Heart left ventricle (tissue), 16 donors: ENCODE measurements at regions not wholly inside any gene's neighbourhood (a gene's known extent, or its start where the extent isn't known, plus 50 kb on each side); places are given as distances from the start of the nearest gene placed in this dataset.

Source experiments
- ATAC-seq, 4 donors: fragments of 200-7000 bp; cut with Tn5 transposase; one replicate each; pipeline ENCODE4 v1.9.1; 2020 to 2022; ENCODE audit warnings: moderate library complexity in 4 of 4, mild to moderate bottlenecking in 3 of 4, moderate number of reproducible peaks in 1 of 4
- DNase-seq, 5 donors: peaks; one replicate each; pipeline ENCODE4 v3.0.0-alpha.2; 2020
- H3K27ac ChIP-seq, 12 donors: fragments of 200-600 bp; sonication (generic) in 4 of 12; one replicate each; pipeline versions ENCODE4 v1.5.0 to v1.8.0; 2016 to 2022; ENCODE audit warnings: mild to moderate bottlenecking in 2 of 12
- H3K27me3 ChIP-seq, 9 donors: fragments of 200-600 bp; sonication (generic) in 2 of 9; one replicate each; pipeline versions ENCODE4 v1.5.1 to v1.8.0; 2016 to 2022; ENCODE audit warnings: mild to moderate bottlenecking in 3 of 9
- H3K36me3 ChIP-seq, 9 donors: fragments of 200-600 bp; sonication (generic) in 2 of 9; one replicate each; pipeline versions ENCODE4 v1.5.0 to v1.8.0; 2018 to 2022; ENCODE audit warnings: mild to moderate bottlenecking in 2 of 9
- H3K4me1 ChIP-seq, 12 donors: fragments of 200-600 bp; sonication (generic) in 4 of 12; one replicate each; pipeline versions ENCODE4 v1.5.0 to v1.8.0; 2016 to 2022; ENCODE audit warnings: mild to moderate bottlenecking in 3 of 12
- H3K4me3 ChIP-seq, 12 donors: fragments of 200-600 bp; sonication (generic) in 4 of 12; one replicate each; pipeline versions ENCODE4 v1.5.0 to v1.8.0; 2017 to 2022; ENCODE audit warnings: mild to moderate bottlenecking in 9 of 12, moderate library complexity in 4 of 12
- H3K9me3 ChIP-seq, 12 donors: fragments of 200-600 bp; sonication (generic) in 4 of 12; one replicate each; pipeline versions ENCODE4 v1.5.0 to v1.8.0; 2016 to 2022; ENCODE audit warnings: mild to moderate bottlenecking in 1 of 12
- CTCF ChIP-seq, 12 donors: fragments of 200-600 bp; sonication (generic) in 4 of 12; IDR thresholded peaks; one replicate each; pipeline versions ENCODE4 v1.5.0 to v1.8.0; 2018 to 2022; ENCODE audit warnings: antibody characterized with exemption in 12 of 12, mild to moderate bottlenecking in 5 of 12
- POLR2A ChIP-seq, 2 donors: fragments of 450-650 bp; IDR thresholded peaks; one replicate each; pipeline ENCODE4 v1.6.1; 2017; ENCODE audit warnings: antibody characterized with exemption in 2 of 2, mild to moderate bottlenecking in 2 of 2, moderate library complexity in 2 of 2
- WGBS, 4 donors: extraction: QIAGEN DNeasy Blood & Tissue Kit in 2 of 4; methylation state at CpG; one replicate each; pipeline versions ENCODE4 v1.1.5 to v1.1.7; 2013 to 2018; 5-methylcytosine and 5-hydroxymethylcytosine counted together
- intact Hi-C, 10 donors: fragments of 100-400 bp; cut with DNase I; formaldehyde crosslinking; loops; one replicate each; pipeline versions ENCODE4 v1.11.1 to v1.14.2; 2022
- donor health status: ischemic (EF 13 %, LVEDD 7.1; RV severe dilation, severe dysfunction).
- donor health status: healthy with polysubstance abuse.
- donor health status: DM: no; HTN: yes; CAD: no.
- donor health status: DM: no; HTN: no; CAD: no.
- donor health status: ischemic (EF 25% LVEDD 6.9; RV normal size, moderate dysfunction).
- donor health status: ischemic (EF 25% LVEDD 5.7; RV mildly dilated, moderate dysfunction).
- donor health status: healthy.
- donor health status: DM: yes; HTN: yes; CAD: no.
- donor health status: ischemic (EF 35%, LVEDD 5.7; RV mildly dilated, moderate dysfunction).
- donor health status: nonischemic (EF 11% LVEDD 7.7; RV severe dilation, severe dysfunction).
- donor health status: DM: yes; HTN: yes; CAD: no.
- donor health status: PGD.
- donor health status: ischemic (EF 29% LVEDD 5.4; RV normal size, mild dysfunction).
- donor health status: nonischemic (EF 23%, LVEDD 6.1; RV moderate dilation, normal function).

- Histone ChIP-seq H3K36me3 (no peaks in the 10 kb centered on the region), H3K9me3 (no peaks in the 10 kb centered on the region), H3K27me3 (peaks cover 0 to 39% (median 0%) of the 10 kb centered on the region in 9 donors), H3K4me3 (no peak overlapping the region), H3K27ac (no peak overlapping the region), H3K4me1 (no peaks in the 10 kb centered on the region)
- intact Hi-C loops = loop anchor here in 2 of 10 donors (2.0 to 5.0 kb wide), 2 partner anchors 40 to 142 kb away; partner anchors contain the start of gene ARMCX6 (in 1 of the 2)
- ATAC-seq (peak in 1 of 4 donors; percentile 65), DNase-seq (peak in 3 of 5 donors; percentile 7 to 29 (median 15))
- WGBS, 4 donors = 0% methylated on average over 1 of the region's 1 CpG
- peak; percentile 20 to 53 (median 38) for TF ChIP-seq CTCF (IDR thresholded peaks at IDR 0.05)
- no peak for TF ChIP-seq POLR2A (IDR thresholded peaks at IDR 0.05)
These were observed 99.3 kb upstream of the ARMCX2 start for GRCh38 chrX:101759000-101759399.

- DNase-seq (no peak), ATAC-seq (no peak)
- H3K27me3 ChIP-seq = peaks cover 0 to 42% (median 0%) of the 10 kb centered on the region in 9 donors
- H3K27ac ChIP-seq = no peak overlapping the region
- H3K9me3 ChIP-seq = no peaks in the 10 kb centered on the region
- H3K4me3 ChIP-seq = no peak overlapping the region
- WGBS, 4 donors = 59 to 93% (median 76%) methylated on average over 4 of the region's 4 CpGs
- no peaks in the 10 kb centered on the region for H3K4me1 ChIP-seq
- intact Hi-C loops = no loop called here
- no peaks in the 10 kb centered on the region for H3K36me3 ChIP-seq
- no peak for TF ChIP-seq CTCF (IDR thresholded peaks at IDR 0.05)
- TF ChIP-seq POLR2A (IDR thresholded peaks at IDR 0.05) = no peak
These were observed 91.1 kb upstream of the ARMCX2 start for GRCh38 chrX:101750744-101751143.

GRCh38 chrX:101749436-101749835 lies 89.8 kb upstream of the ARMCX2 start:
- Histone ChIP-seq H3K4me1 (no peaks in the 10 kb centered on the region), H3K9me3 (no peaks in the 10 kb centered on the region), H3K27me3 (peaks cover 0 to 29% (median 0%) of the 10 kb centered on the region in 9 donors), H3K4me3 (no peak overlapping the region), H3K36me3 (no peaks in the 10 kb centered on the region), H3K27ac (no peak overlapping the region)
- WGBS, 4 donors = 53 to 82% (median 70%) methylated on average over 3 of the region's 3 CpGs
- TF ChIP-seq POLR2A (IDR thresholded peaks at IDR 0.05) (no peak), CTCF (IDR thresholded peaks at IDR 0.05) (no peak)
- intact Hi-C loops = no loop called here
- DNase-seq = no peak
- ATAC-seq = no peak

GRCh38 chrX:101745046-101745445 lies 85.4 kb upstream of the ARMCX2 start:
- H3K36me3 ChIP-seq = no peaks in the 10 kb centered on the region
- no peak for ATAC-seq
- intact Hi-C loops = no loop called here
- peaks cover 0 to 12% (median 0%) of the 10 kb centered on the region in 9 donors for H3K27me3 ChIP-seq
- no peak overlapping the region for H3K4me3 ChIP-seq
- WGBS, 4 donors = 43 to 57% (median 52%) methylated on average over 3 of the region's 3 CpGs
- no peak for DNase-seq
- no peaks in the 10 kb centered on the region for H3K4me1 ChIP-seq
- TF ChIP-seq CTCF (IDR thresholded peaks at IDR 0.05) = no peak
- no peak for TF ChIP-seq POLR2A (IDR thresholded peaks at IDR 0.05)
- H3K9me3 ChIP-seq = no peaks in the 10 kb centered on the region
- H3K27ac ChIP-seq = no peak overlapping the region
